HEK293 (cell line): ENCODE measurements at regions not wholly inside any gene's neighbourhood (a gene's known extent, or its start where the extent isn't known, plus 50 kb on each side); places are given as distances from the start of the nearest gene placed in this dataset.

ENCODE experiments used
- CTCF ChIA-PET: fragments of 350-600 bp; formaldehyde crosslinking; extraction: SDS; loops from one replicate; lab custom pipeline; 2021; ENCODE audit warnings: antibody characterized with exemption; lab: Yijun Ruan, JAX
- POLR2A ChIA-PET: fragments of 300-600 bp; formaldehyde crosslinking; extraction: SDS; loops from one replicate; lab custom pipeline; 2020; ENCODE audit warnings: antibody characterized with exemption, inconsistent platforms; lab: Yijun Ruan, JAX
- H3K27ac ChIP-seq: fragments of 200-500 bp; sonication (Bioruptor generic); 2 replicates; pipeline ENCODE4 v1.5.1; 2014; ENCODE audit warnings: low read depth, low read length, control low read depth, inconsistent platforms; ENCODE audit errors: extremely low read depth
- H3K36me3 ChIP-seq, 2 experiments: fragments of 200-500 bp in 1 of 2; sonication (Bioruptor generic) in 1 of 2; 1 replicate in 1 of 2; 2 replicates in 1 of 2; pipeline ENCODE4 v1.5.1; 2014 to 2017; ENCODE audit warnings: inconsistent platforms in 2 of 2, low read length in 2 of 2; ENCODE audit not compliant: control insufficient read depth in 2 of 2, insufficient read depth in 1 of 2
- H3K4me1 ChIP-seq: fragments of 200-500 bp; sonication (Bioruptor generic); 2 replicates; pipeline ENCODE4 v1.5.1; 2014; ENCODE audit warnings: mild to moderate bottlenecking, low read length, inconsistent platforms; ENCODE audit not compliant: control insufficient read depth, insufficient read depth
- H3K4me3 ChIP-seq: 2 replicates; pipeline ENCODE4 v1.5.1; 2011; ENCODE audit warnings: low read depth, mild to moderate bottlenecking, control low read depth, low read length, moderate library complexity
- H3K9me3 ChIP-seq: fragments of 200-500 bp; sonication (Bioruptor generic); 2 replicates; pipeline ENCODE4 v1.5.1; 2014; ENCODE audit warnings: low read depth, low read length, inconsistent platforms; ENCODE audit not compliant: control insufficient read depth, insufficient read depth
- FEZF1 ChIP-seq: fragments of 450-650 bp; formaldehyde crosslinking; IDR thresholded peaks from 2 replicates; pipeline ENCODE4 v1.5.1; 2016; ENCODE audit warnings: missing biosample characterization, missing genetic modification characterization
- GFI1B ChIP-seq: fragments of 450-650 bp; formaldehyde crosslinking; IDR thresholded peaks from 2 replicates; pipeline ENCODE4 v1.5.1; 2016; ENCODE audit warnings: missing biosample characterization, missing genetic modification characterization
- GLI2 ChIP-seq: fragments of 450-650 bp; formaldehyde crosslinking; IDR thresholded peaks from 2 replicates; pipeline ENCODE4; 2017; ENCODE audit warnings: missing biosample characterization, missing genetic modification characterization, low read depth, borderline replicate concordance
- GLI4 ChIP-seq: fragments of 450-650 bp; formaldehyde crosslinking; IDR thresholded peaks from 2 replicates; pipeline ENCODE4 v1.5.1; 2016; ENCODE audit warnings: missing biosample characterization, missing genetic modification characterization
- GLIS1 ChIP-seq: fragments of 450-650 bp; formaldehyde crosslinking; IDR thresholded peaks from 2 replicates; pipeline ENCODE4 v1.5.1; 2016; ENCODE audit warnings: missing biosample characterization, missing genetic modification characterization
- GLIS2 ChIP-seq: fragments of 450-650 bp; formaldehyde crosslinking; IDR thresholded peaks from 2 replicates; pipeline ENCODE4 v1.5.1; 2016; ENCODE audit warnings: missing biosample characterization, missing genetic modification characterization
- ZBTB7A ChIP-seq: fragments of 450-650 bp; formaldehyde crosslinking; IDR thresholded peaks from 2 replicates; pipeline ENCODE4 v1.5.1; 2016; ENCODE audit warnings: low read depth, missing biosample characterization, missing genetic modification characterization
- ZNF138 ChIP-seq: fragments of 450-650 bp; formaldehyde crosslinking; IDR thresholded peaks from 2 replicates; pipeline ENCODE4 v1.5.1; 2016; ENCODE audit warnings: missing biosample characterization, missing genetic modification characterization, borderline replicate concordance
- ZNF521 ChIP-seq: fragments of 450-650 bp; formaldehyde crosslinking; IDR thresholded peaks from 2 replicates; pipeline ENCODE4 v1.5.1; 2017; ENCODE audit warnings: missing biosample characterization, mild to moderate bottlenecking, missing genetic modification characterization
- ZNF610 ChIP-seq: fragments of 450-650 bp; formaldehyde crosslinking; IDR thresholded peaks from 2 replicates; pipeline ENCODE4 v1.5.1; 2016; ENCODE audit warnings: missing biosample characterization, missing genetic modification characterization, borderline replicate concordance
- ZNF660 ChIP-seq: fragments of 450-650 bp; IDR thresholded peaks from 2 replicates; pipeline ENCODE4 v1.5.1; 2018; ENCODE audit warnings: missing biosample characterization, mild to moderate bottlenecking, missing genetic modification characterization
- ZNF677 ChIP-seq: fragments of 450-650 bp; IDR thresholded peaks from 2 replicates; pipeline ENCODE4 v1.5.0; 2018; ENCODE audit warnings: missing biosample characterization, mild to moderate bottlenecking, missing genetic modification characterization, moderate library complexity
- ZNF701 ChIP-seq: fragments of 450-650 bp; formaldehyde crosslinking; IDR thresholded peaks from 2 replicates; pipeline ENCODE4 v1.5.1; 2016; ENCODE audit warnings: missing biosample characterization, missing genetic modification characterization
- ZNF776 ChIP-seq: fragments of 450-650 bp; formaldehyde crosslinking; IDR thresholded peaks from 2 replicates; pipeline ENCODE4 v1.5.0; 2017; ENCODE audit warnings: missing biosample characterization, missing genetic modification characterization, borderline replicate concordance
- ZNF837 ChIP-seq: fragments of 450-650 bp; formaldehyde crosslinking; IDR thresholded peaks from 2 replicates; pipeline ENCODE4 v1.5.1; 2016; ENCODE audit warnings: missing biosample characterization, missing genetic modification characterization
- TF ChIP-seq, protein P1 (sequence below): fragments of 450-650 bp; formaldehyde crosslinking; IDR thresholded peaks from 2 replicates; pipeline ENCODE4 v1.5.1; 2016; ENCODE audit warnings: missing biosample characterization, missing genetic modification characterization
- TF ChIP-seq, protein P2 (sequence below): fragments of 450-650 bp; formaldehyde crosslinking; optimal IDR thresholded peaks from 2 replicates; pipeline ENCODE3; 2016; ENCODE audit warnings: missing biosample characterization, mild to moderate bottlenecking, missing genetic modification characterization
- TF ChIP-seq, protein P3 (sequence below): fragments of 450-650 bp; formaldehyde crosslinking; IDR thresholded peaks from 2 replicates; pipeline ENCODE4; 2016; ENCODE audit warnings: missing biosample characterization, missing genetic modification characterization
- TF ChIP-seq, protein P4 (sequence below): fragments of 450-650 bp; formaldehyde crosslinking; IDR thresholded peaks from 2 replicates; pipeline ENCODE4 v1.5.1; 2016; ENCODE audit warnings: missing biosample characterization, missing genetic modification characterization, borderline replicate concordance

DNA sequence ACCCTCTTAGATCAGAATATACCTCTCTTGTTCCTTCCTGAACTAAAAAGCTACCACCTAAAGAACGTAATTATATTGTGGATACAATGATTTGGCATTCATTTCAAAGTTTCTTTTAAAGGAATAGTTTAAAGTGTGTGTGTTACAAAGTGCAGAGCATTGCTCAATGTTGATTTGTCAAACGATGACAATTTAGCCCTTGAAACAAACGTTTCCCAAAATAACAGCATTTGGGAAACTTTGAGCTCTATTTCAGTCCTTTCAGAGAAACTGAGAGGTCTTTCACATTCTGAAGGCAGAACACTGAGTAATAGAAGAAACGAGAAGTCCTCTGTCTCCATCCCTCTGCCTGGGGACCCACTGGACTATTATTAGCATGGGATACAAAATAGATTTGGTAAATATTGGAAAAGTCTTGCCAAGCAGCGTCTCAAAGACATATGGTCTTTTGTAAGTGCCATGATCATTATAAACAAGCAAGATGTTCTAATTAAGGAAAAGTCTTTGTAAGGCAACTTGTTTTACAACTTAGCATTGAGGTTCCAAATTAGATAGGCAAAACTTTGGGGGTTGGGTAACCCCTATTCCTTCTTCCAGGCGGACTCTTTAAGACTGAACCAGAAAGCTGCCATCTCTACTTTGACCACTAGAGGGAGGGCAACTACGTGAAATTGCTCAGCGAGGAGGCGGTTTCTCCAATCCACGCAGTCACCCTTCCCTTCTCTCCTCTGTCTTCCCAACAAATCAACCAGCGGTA, 208.8 kb downstream of the RNF144B start (continued):
- TF ChIP-seq ZNF701 (tag by site-specific recombination) = no peak

DNA sequence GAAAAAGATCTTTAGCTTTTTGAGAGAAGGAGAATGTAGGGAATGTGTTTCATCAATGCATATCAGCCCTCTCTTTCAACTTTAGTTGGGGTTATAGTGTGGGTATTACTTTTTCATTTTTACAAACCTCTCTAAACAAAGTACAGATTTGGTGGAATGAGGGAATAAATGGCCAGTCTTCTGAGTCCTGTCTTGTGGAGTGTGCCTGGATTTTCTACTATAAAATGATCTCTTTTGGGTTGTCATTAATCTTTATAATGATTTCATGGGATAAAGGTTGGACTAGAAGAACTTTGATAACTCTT, 209.3 kb downstream of the RNF144B start:
- no peak overlapping the region for H3K27ac ChIP-seq
- H3K4me1 ChIP-seq = no peaks in the 10 kb centered on the region
- H3K9me3 ChIP-seq = no peaks in the 10 kb centered on the region
- no peaks in the 10 kb centered on the region for H3K36me3 ChIP-seq
- no peak overlapping the region for H3K4me3 ChIP-seq
- CTCF ChIA-PET = interaction anchor here (0.6 to 3.4 kb wide), 34 partner anchors 9 to 1530 kb away, joined by 3 to 21 read pairs (median 4); no protein-coding TSS in a partner anchor
- TF ChIP-seq, protein P1, sequence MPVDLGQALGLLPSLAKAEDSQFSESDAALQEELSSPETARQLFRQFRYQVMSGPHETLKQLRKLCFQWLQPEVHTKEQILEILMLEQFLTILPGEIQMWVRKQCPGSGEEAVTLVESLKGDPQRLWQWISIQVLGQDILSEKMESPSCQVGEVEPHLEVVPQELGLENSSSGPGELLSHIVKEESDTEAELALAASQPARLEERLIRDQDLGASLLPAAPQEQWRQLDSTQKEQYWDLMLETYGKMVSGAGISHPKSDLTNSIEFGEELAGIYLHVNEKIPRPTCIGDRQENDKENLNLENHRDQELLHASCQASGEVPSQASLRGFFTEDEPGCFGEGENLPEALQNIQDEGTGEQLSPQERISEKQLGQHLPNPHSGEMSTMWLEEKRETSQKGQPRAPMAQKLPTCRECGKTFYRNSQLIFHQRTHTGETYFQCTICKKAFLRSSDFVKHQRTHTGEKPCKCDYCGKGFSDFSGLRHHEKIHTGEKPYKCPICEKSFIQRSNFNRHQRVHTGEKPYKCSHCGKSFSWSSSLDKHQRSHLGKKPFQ (tag by site-specific recombination) = no peak
- no peak for TF ChIP-seq GLI2
- TF ChIP-seq FEZF1 (tag by site-specific recombination) = no peak
- TF ChIP-seq ZNF677 (tag by site-specific recombination) = no peak
- TF ChIP-seq ZNF521 (tag by site-specific recombination) = no peak
- TF ChIP-seq ZNF610 (tag by site-specific recombination) = no peak
- TF ChIP-seq GLI4 (tag by site-specific recombination) = no peak
- no peak for TF ChIP-seq GLIS1 (tag by site-specific recombination)
- TF ChIP-seq ZNF138 (tag by site-specific recombination) = no peak
- TF ChIP-seq, all 188 proteins: peak for 0
- POLR2A ChIA-PET = no interaction called here

DNA sequence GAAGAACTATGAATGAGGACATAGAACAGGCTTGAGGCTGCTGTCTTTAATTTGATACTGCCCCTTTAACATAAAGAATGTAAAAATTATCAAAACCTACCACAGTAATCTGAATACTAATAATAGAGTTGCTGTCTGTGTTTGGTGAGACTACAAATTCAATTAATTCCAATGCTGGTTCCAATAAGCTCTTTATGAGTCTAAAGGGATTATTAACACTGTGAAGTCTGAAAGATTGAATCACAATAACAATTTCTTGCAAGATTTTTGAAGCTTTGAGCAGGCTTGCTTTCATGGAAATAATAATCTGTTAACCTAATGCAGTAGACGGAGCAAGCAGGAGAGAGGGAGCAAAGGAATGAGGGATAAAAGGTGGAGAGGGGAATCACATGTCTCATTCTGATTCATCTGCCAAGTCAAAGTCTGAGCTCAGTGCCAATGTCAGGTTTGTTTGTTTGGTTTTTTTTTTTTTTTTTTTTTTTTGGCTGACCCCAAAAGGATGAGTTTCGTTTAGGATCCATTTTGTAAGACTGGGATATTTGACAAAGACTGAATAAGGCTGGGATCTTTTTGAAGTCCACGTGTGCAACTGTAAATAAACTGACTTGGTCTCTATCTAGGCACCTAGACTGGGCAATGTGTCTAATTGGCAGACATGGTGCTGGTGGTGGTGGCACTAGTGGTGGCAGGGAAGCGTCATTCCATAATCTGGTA, 211.6 kb downstream of the RNF144B start:
- CTCF ChIA-PET = interaction anchor here (0.6 to 3.4 kb wide), 2 partner anchors 7 to 822 kb away, joined by 3 to 21 read pairs; no protein-coding TSS in a partner anchor
- Histone ChIP-seq H3K27ac (no peak overlapping the region), H3K9me3 (no peaks in the 10 kb centered on the region), H3K36me3 (no peaks in the 10 kb centered on the region), H3K4me3 (no peak overlapping the region), H3K4me1 (no peaks in the 10 kb centered on the region)
- TF ChIP-seq ZNF660 (tag by site-specific recombination) (no peak), ZNF837 (tag by site-specific recombination) (no peak), GFI1B (tag by site-specific recombination) (no peak), GLIS2 (tag by site-specific recombination) (no peak)
- POLR2A ChIA-PET = interaction anchor here (0.7 kb wide), 1 partner anchor 103 kb away, joined by 7 read pairs; no protein-coding TSS in a partner anchor

- POLR2A ChIA-PET = no interaction called here
- no peak overlapping the region for H3K4me3 ChIP-seq
- no peak overlapping the region for H3K27ac ChIP-seq
- no peaks in the 10 kb centered on the region for H3K9me3 ChIP-seq
- no peaks in the 10 kb centered on the region for H3K36me3 ChIP-seq
- CTCF ChIA-PET = interaction anchor here (0.6 to 1.0 kb wide), 3 partner anchors 7 to 197 kb away, joined by 3 to 7 read pairs (median 3); no protein-coding TSS in a partner anchor
- no peaks in the 10 kb centered on the region for H3K4me1 ChIP-seq
- TF ChIP-seq, protein P2, sequence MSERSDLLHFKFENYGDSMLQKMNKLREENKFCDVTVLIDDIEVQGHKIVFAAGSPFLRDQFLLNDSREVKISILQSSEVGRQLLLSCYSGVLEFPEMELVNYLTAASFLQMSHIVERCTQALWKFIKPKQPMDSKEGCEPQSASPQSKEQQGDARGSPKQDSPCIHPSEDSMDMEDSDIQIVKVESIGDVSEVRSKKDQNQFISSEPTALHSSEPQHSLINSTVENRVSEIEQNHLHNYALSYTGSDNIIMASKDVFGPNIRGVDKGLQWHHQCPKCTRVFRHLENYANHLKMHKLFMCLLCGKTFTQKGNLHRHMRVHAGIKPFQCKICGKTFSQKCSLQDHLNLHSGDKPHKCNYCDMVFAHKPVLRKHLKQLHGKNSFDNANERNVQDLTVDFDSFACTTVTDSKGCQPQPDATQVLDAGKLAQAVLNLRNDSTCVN (tag by site-specific recombination) = no peak
- TF ChIP-seq, protein P3, sequence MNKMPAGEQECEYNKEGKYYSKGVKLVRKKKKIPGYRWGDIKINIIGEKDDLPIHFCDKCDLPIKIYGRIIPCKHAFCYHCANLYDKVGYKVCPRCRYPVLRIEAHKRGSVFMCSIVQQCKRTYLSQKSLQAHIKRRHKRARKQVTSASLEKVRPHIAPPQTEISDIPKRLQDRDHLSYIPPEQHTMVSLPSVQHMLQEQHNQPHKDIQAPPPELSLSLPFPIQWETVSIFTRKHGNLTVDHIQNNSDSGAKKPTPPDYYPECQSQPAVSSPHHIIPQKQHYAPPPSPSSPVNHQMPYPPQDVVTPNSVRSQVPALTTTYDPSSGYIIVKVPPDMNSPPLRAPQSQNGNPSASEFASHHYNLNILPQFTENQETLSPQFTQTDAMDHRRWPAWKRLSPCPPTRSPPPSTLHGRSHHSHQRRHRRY (tag by site-specific recombination) = no peak
- TF ChIP-seq, protein P4, sequence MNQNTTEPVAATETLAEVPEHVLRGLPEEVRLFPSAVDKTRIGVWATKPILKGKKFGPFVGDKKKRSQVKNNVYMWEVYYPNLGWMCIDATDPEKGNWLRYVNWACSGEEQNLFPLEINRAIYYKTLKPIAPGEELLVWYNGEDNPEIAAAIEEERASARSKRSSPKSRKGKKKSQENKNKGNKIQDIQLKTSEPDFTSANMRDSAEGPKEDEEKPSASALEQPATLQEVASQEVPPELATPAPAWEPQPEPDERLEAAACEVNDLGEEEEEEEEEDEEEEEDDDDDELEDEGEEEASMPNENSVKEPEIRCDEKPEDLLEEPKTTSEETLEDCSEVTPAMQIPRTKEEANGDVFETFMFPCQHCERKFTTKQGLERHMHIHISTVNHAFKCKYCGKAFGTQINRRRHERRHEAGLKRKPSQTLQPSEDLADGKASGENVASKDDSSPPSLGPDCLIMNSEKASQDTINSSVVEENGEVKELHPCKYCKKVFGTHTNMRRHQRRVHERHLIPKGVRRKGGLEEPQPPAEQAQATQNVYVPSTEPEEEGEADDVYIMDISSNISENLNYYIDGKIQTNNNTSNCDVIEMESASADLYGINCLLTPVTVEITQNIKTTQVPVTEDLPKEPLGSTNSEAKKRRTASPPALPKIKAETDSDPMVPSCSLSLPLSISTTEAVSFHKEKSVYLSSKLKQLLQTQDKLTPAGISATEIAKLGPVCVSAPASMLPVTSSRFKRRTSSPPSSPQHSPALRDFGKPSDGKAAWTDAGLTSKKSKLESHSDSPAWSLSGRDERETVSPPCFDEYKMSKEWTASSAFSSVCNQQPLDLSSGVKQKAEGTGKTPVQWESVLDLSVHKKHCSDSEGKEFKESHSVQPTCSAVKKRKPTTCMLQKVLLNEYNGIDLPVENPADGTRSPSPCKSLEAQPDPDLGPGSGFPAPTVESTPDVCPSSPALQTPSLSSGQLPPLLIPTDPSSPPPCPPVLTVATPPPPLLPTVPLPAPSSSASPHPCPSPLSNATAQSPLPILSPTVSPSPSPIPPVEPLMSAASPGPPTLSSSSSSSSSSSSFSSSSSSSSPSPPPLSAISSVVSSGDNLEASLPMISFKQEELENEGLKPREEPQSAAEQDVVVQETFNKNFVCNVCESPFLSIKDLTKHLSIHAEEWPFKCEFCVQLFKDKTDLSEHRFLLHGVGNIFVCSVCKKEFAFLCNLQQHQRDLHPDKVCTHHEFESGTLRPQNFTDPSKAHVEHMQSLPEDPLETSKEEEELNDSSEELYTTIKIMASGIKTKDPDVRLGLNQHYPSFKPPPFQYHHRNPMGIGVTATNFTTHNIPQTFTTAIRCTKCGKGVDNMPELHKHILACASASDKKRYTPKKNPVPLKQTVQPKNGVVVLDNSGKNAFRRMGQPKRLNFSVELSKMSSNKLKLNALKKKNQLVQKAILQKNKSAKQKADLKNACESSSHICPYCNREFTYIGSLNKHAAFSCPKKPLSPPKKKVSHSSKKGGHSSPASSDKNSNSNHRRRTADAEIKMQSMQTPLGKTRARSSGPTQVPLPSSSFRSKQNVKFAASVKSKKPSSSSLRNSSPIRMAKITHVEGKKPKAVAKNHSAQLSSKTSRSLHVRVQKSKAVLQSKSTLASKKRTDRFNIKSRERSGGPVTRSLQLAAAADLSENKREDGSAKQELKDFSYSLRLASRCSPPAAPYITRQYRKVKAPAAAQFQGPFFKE (tag by site-specific recombination) = no peak
- TF ChIP-seq ZBTB7A = no peak
- no peak for TF ChIP-seq ZNF776 (tag by site-specific recombination)
Observed at GRCh38 chr6:18600255-18600654, 213.1 kb downstream of the RNF144B start.
